Cardiac fibroblast (primary cell): ENCODE measurements at regions not wholly inside any gene's neighbourhood (a gene's known extent, or its start where the extent isn't known, plus 50 kb on each side); places are given as distances from the start of the nearest gene placed in this dataset.

Experiments used
- DNase-seq, 2 donors: peaks; one replicate each; pipeline versions ENCODE4 v3.0.0 to v3.0.0-alpha.2; 2010; ENCODE audit warnings: low read depth in 2 of 2
- H3K4me3 ChIP-seq, 2 donors: replicated peaks in 1 of 2; 1 replicate in 1 of 2; 2 replicates in 1 of 2; pipeline ENCODE4 v1.5.1; 2011; ENCODE audit warnings: low read depth in 2 of 2, low read length in 2 of 2, mild to moderate bottlenecking in 2 of 2, moderate library complexity in 1 of 2
- CTCF ChIP-seq: IDR thresholded peaks from one replicate; pipeline ENCODE4 v1.5.1; 2011; ENCODE audit warnings: low read depth, mild to moderate bottlenecking, low read length, inconsistent platforms

- TF ChIP-seq CTCF, result no peak
- DNase-seq, result peak; percentile 41 to 84
- H3K4me3 ChIP-seq, result no peak overlapping the region
These were observed 50.6 kb upstream of the ZMYND8 start for GRCh38 chr20:47406849-47407682.

- peak in 1 of 2 donors; percentile 9 for DNase-seq
- no peak for TF ChIP-seq CTCF
- no peak overlapping the region for H3K4me3 ChIP-seq
These were observed 54.7 kb upstream of the ZMYND8 start for GRCh38 chr20:47411161-47411560.

- no peak for TF ChIP-seq CTCF
- no peak overlapping the region for H3K4me3 ChIP-seq
- no peak for DNase-seq
These were observed 55.6 kb upstream of the ZMYND8 start for GRCh38 chr20:47412083-47412482.

GRCh38 chr20:47413189-47413588 lies 56.7 kb upstream of the ZMYND8 start:
- H3K4me3 ChIP-seq, result no peak overlapping the region
- TF ChIP-seq CTCF, result no peak
- no peak for DNase-seq

- no peak for DNase-seq
- TF ChIP-seq CTCF, result no peak
- no peak overlapping the region for H3K4me3 ChIP-seq
These were observed 61.0 kb upstream of the ZMYND8 start for GRCh38 chr20:47417245-47418068.

GRCh38 chr20:47418069-47418757 lies 61.7 kb upstream of the ZMYND8 start:
- no peak overlapping the region for H3K4me3 ChIP-seq
- TF ChIP-seq CTCF, result no peak
- DNase-seq, result no peak
